Testis (tissue), 2 donors: ENCODE measurements at regions not wholly inside any gene's neighbourhood (a gene's known extent, or its start where the extent isn't known, plus 50 kb on each side); places are given as distances from the start of the nearest gene placed in this dataset.

Source experiments
- POLR2A ChIP-seq: fragments of 450-650 bp; IDR thresholded peaks from one replicate; pipeline ENCODE4 v1.6.1; 2017; ENCODE audit warnings: antibody characterized with exemption, mild to moderate bottlenecking, moderate library complexity
- TF ChIP-seq, protein P1 (sequence below), 3 experiments: fragments of 450-650 bp in 2 of 3; fragments of 200-600 bp in 1 of 3; sonication (generic) in 1 of 3; IDR thresholded peaks; one replicate each; pipeline ENCODE4 v1.5.1; 2016 to 2019; ENCODE audit warnings: antibody characterized with exemption in 3 of 3, mild to moderate bottlenecking in 2 of 3, moderate library complexity in 1 of 3

DNA sequence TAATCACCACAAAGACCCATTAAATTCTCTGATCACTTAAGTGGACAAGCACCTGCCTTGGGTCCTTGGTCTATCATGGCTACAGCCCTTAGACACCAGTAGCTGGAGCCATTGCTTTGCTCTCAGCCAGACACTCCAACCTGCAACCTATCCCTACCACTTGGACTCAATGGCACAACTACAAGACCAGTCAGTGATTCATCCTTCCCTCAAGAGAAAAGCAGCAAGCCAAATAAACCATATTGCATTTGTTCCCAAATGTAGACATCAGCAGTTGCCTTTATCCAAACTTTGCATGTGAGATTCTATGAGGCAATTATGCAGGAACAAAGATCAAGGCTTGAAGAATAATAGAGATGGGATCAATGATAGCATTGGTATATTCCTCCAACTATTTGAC, 263.4 kb downstream of the HHIPL2 start:
- no peak for TF ChIP-seq POLR2A
- TF ChIP-seq, protein P1, sequence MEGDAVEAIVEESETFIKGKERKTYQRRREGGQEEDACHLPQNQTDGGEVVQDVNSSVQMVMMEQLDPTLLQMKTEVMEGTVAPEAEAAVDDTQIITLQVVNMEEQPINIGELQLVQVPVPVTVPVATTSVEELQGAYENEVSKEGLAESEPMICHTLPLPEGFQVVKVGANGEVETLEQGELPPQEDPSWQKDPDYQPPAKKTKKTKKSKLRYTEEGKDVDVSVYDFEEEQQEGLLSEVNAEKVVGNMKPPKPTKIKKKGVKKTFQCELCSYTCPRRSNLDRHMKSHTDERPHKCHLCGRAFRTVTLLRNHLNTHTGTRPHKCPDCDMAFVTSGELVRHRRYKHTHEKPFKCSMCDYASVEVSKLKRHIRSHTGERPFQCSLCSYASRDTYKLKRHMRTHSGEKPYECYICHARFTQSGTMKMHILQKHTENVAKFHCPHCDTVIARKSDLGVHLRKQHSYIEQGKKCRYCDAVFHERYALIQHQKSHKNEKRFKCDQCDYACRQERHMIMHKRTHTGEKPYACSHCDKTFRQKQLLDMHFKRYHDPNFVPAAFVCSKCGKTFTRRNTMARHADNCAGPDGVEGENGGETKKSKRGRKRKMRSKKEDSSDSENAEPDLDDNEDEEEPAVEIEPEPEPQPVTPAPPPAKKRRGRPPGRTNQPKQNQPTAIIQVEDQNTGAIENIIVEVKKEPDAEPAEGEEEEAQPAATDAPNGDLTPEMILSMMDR (IDR thresholded peaks at IDR 0.05), result no peak
